ENCODE measurements at regions not wholly inside any gene's neighbourhood (a gene's known extent, or its start where the extent isn't known, plus 50 kb on each side); places are given as distances from the start of the nearest gene placed in this dataset.

GRCh38 chr3:18791182-18791581, 357.1 kb upstream of the KCNH8 start:
- no peak overlapping the region for H3K4me3 ChIP-seq (ENCODE audit: low read depth, low read length)
- TF ChIP-seq, protein P1, sequence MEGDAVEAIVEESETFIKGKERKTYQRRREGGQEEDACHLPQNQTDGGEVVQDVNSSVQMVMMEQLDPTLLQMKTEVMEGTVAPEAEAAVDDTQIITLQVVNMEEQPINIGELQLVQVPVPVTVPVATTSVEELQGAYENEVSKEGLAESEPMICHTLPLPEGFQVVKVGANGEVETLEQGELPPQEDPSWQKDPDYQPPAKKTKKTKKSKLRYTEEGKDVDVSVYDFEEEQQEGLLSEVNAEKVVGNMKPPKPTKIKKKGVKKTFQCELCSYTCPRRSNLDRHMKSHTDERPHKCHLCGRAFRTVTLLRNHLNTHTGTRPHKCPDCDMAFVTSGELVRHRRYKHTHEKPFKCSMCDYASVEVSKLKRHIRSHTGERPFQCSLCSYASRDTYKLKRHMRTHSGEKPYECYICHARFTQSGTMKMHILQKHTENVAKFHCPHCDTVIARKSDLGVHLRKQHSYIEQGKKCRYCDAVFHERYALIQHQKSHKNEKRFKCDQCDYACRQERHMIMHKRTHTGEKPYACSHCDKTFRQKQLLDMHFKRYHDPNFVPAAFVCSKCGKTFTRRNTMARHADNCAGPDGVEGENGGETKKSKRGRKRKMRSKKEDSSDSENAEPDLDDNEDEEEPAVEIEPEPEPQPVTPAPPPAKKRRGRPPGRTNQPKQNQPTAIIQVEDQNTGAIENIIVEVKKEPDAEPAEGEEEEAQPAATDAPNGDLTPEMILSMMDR (IDR thresholded peaks at IDR 0.05; ENCODE audit: control insufficient read depth, extremely low read depth, insufficient read depth) = no peak
- DNase-seq (ENCODE audit: low read depth) = no peak

- DNase-seq (ENCODE audit: low read depth) = no peak
- TF ChIP-seq, protein P1 (IDR thresholded peaks at IDR 0.05; ENCODE audit: control insufficient read depth, extremely low read depth, insufficient read depth) = no peak
- H3K4me3 ChIP-seq (ENCODE audit: low read depth, low read length) = no peak overlapping the region
Measured at GRCh38 chr3:18790384-18790783, 357.9 kb upstream of the KCNH8 start.

GRCh38 chr3:18789734-18790133, 358.6 kb upstream of the KCNH8 start:
- no peak for DNase-seq (ENCODE audit: low read depth)
- TF ChIP-seq, protein P1 (IDR thresholded peaks at IDR 0.05; ENCODE audit: control insufficient read depth, extremely low read depth, insufficient read depth) = no peak
- no peak overlapping the region for H3K4me3 ChIP-seq (ENCODE audit: low read depth, low read length)

DNA sequence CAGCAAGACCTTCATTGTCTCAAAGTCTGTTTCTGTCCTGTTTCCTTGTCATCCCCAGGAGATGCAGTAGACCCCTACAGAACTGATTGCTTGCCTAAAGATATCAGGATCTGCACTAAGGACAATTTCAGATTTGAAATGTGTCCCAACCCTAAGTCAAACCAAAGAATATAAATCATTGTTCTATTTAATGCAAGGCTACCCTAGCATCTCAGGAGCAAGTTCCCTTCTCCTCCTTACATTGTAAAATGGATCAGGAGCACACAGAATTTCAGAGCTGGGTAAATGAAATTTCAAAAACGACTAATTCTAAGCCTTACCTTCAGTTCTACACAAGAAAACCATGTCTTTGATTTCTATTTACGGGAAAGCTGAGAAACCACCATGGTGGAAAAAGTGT, 360.9 kb upstream of the KCNH8 start:
- no peak overlapping the region for H3K4me3 ChIP-seq (ENCODE audit: low read depth, low read length)
- TF ChIP-seq, protein P1 (IDR thresholded peaks at IDR 0.05; ENCODE audit: control insufficient read depth, extremely low read depth, insufficient read depth) = no peak
- no peak for DNase-seq (ENCODE audit: low read depth)

DNA sequence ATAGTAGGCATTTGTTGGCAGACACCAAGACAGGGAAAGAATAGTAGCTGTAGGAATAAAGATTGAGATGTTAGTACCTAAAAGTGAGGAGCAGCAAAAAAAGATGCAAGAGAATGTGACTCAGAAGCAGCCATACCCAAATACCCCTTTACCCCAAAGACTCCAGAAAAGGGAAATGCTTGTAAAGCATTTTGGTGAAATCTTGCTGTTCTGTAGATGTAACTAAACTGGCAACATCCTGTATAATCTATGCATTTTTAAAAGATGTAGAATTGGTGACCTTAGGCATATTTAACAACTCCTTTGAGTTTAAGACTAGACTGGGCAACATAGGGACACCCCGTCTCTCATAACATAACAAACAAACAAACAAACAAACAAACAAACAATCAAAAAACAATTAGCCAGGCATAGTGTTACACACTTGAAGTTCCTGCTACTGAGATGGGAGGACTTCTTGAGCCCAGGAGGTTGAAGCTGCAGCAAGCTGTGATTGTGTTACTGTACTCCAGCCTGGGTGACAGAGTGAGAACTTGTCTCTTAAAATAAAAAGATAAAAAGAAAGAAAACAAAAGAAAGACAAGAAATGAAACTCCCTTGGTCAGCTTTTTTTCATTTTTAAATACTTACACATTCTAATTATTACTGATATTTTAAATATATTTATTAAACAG, 361.5 kb upstream of the KCNH8 start:
- TF ChIP-seq, protein P1 (IDR thresholded peaks at IDR 0.05; ENCODE audit: control insufficient read depth, extremely low read depth, insufficient read depth) = no peak
- no peak overlapping the region for H3K4me3 ChIP-seq (ENCODE audit: low read depth, low read length)
- no peak for DNase-seq (ENCODE audit: low read depth)

DNA sequence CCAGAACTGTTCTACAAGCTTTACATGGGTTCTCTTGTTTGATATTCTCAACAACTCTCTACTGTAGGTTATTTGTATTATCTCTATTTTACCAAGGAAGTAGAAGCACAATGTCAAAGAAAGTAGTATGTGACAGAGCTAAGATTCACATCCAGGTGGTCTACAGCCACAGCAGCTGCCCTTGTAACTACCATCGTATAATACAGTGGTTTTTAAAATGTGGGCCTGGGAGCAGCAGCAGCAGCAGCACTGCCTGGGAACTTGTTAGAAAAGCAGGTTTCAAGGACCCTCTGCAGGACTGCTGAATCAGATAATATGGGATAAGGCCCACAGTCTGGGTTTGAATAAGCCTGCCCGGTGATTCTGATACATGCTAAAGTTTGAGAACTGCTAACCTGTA, 357.1 kb upstream of the SATB1 start:
- H3K4me3 ChIP-seq (ENCODE audit: low read depth, low read length) = no peak overlapping the region
- DNase-seq (ENCODE audit: low read depth) = no peak
- TF ChIP-seq, protein P1 (IDR thresholded peaks at IDR 0.05; ENCODE audit: control insufficient read depth, extremely low read depth, insufficient read depth) = no peak

GRCh38 chr3:18780959-18781358, 355.8 kb upstream of the SATB1 start:
- no peak for DNase-seq (ENCODE audit: low read depth)
- no peak overlapping the region for H3K4me3 ChIP-seq (ENCODE audit: low read depth, low read length)
- TF ChIP-seq, protein P1 (IDR thresholded peaks at IDR 0.05; ENCODE audit: control insufficient read depth, extremely low read depth, insufficient read depth) = no peak

All from LNCaP clone FGC (cell line).